Nephron progenitor cell (in vitro differentiated cells): ENCODE measurements at regions not wholly inside any gene's neighbourhood (a gene's known extent, or its start where the extent isn't known, plus 50 kb on each side); places are given as distances from the start of the nearest gene placed in this dataset.

Experiments used
- DNase-seq: peaks from one replicate; pipeline ENCODE4 v3.0.0; 2021
- H3K27ac Mint-ChIP-seq: 2 replicates; pipeline ENCODE4 v1.8.0; 2021; ENCODE audit warnings: mild to moderate bottlenecking, moderate library complexity, mixed read lengths
- H3K27me3 Mint-ChIP-seq: 2 replicates; pipeline ENCODE4 v1.8.0; 2021; ENCODE audit warnings: mild to moderate bottlenecking, low read depth, mixed read lengths; ENCODE audit not compliant: poor library complexity
- H3K36me3 Mint-ChIP-seq: 2 replicates; pipeline ENCODE4 v1.8.0; 2021; ENCODE audit warnings: low read depth, mixed read lengths
- H3K4me1 Mint-ChIP-seq: 2 replicates; pipeline ENCODE4 v1.8.0; 2021; ENCODE audit warnings: mixed read lengths
- H3K4me3 Mint-ChIP-seq: 2 replicates; pipeline ENCODE4 v1.8.0; 2021; ENCODE audit warnings: mild to moderate bottlenecking, moderate library complexity, mixed read lengths
- H3K9me3 Mint-ChIP-seq: 2 replicates; pipeline ENCODE4 v1.8.0; 2021; ENCODE audit warnings: mild to moderate bottlenecking, moderate library complexity, mixed read lengths
- CTCF ChIP-seq: fragments of 200-600 bp; sonication (generic); IDR thresholded peaks from 2 replicates; pipeline ENCODE4 v1.5.0; 2021; ENCODE audit warnings: antibody characterized with exemption

DNA sequence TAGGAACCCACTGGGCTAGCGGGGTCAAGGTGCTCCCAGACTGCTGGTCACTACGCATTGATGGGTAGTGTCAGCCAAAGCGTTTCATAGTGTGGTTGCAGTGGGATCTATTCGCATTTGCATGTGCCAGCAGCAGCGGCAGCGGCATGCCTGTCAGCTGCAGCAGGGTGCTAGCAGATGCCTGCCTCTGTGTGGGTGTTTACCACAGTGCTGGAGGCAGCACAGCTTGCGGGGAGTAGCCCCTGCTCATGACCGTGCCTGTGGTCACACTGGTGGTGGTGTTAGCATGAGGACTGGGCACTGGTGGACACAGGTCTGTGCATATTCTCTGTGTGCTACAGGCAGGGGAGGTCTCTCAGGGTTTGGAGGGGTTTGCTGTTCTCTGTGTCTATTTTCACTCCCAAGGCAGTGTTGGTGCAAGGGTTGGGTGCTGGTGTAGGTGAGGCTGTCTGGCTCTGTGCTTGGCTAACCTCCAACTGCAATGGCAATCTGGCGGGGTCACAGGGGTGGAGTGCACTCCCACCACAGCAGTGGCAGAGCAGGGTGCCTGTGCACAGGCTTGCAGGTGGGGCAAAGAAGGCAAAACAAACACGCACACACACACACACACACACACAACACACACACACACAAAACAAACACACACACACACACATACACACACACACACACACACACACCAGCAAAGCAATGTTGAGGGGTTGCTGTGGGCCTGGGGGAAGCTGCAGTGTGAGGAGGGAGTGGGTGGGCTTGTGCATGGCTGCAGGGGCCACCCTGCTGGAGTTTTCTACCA, 184.4 kb downstream of the GLUD2 start:
- no peaks in the 10 kb centered on the region for H3K36me3 Mint-ChIP-seq
- H3K27me3 Mint-ChIP-seq, result peaks cover 8% of the 10 kb centered on the region
- peaks cover 44% of the 10 kb centered on the region for H3K9me3 Mint-ChIP-seq
- H3K4me3 Mint-ChIP-seq, result no peak overlapping the region
- TF ChIP-seq CTCF, result no peak
- no peak overlapping the region for H3K27ac Mint-ChIP-seq
- no peak for DNase-seq
- no peaks in the 10 kb centered on the region for H3K4me1 Mint-ChIP-seq

- Mint-ChIP-seq H3K27ac (no peak overlapping the region), H3K9me3 (peaks cover 32% of the 10 kb centered on the region), H3K4me3 (no peak overlapping the region), H3K36me3 (no peaks in the 10 kb centered on the region), H3K27me3 (peaks cover 4% of the 10 kb centered on the region), H3K4me1 (no peaks in the 10 kb centered on the region)
- no peak for TF ChIP-seq CTCF
- no peak for DNase-seq
Measured at GRCh38 chrX:121236040-121236439, 188.6 kb downstream of the GLUD2 start.

DNA sequence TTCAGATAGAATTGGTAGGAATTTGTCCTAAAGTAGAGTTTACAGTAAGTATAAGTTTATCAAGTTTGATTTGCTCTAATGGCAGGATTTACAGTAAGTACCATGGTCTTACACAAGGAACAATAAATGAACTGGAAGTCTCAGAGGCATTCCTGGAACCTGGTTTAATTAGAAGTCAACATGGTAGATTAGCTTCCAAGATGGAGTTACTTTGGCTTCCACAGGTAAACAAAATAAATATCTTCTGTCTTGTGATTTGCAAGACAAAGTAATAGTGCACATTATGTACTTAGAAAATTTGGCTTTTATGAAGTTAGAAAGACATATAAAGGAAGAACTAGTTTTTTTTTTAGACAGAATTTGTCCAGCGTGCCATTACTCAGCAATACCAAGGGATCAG, 190.7 kb downstream of the GLUD2 start:
- no peak for DNase-seq
- peaks cover 36% of the 10 kb centered on the region for H3K9me3 Mint-ChIP-seq
- H3K36me3 Mint-ChIP-seq, result no peaks in the 10 kb centered on the region
- TF ChIP-seq CTCF, result no peak
- no peak overlapping the region for H3K4me3 Mint-ChIP-seq
- no peaks in the 10 kb centered on the region for H3K4me1 Mint-ChIP-seq
- no peaks in the 10 kb centered on the region for H3K27me3 Mint-ChIP-seq
- no peak overlapping the region for H3K27ac Mint-ChIP-seq

DNA sequence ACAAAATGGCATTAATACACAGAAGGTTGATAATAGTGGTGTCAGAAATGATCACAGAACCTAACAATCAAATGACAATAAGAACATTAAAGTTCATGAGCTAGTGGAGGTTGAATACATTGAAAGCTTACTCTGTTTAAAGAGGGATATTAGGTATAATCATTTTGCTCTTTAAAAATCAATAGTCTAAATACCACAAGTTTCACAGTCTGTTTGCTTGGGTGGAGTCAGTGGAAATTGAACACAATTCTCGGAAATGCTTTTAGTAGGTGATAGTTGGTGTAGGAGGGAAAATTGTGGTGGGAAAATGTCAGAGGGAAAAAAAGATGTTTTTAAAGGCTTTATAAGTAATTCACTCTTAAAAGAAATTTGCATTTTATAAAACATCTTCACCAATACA, 197.1 kb downstream of the GLUD2 start:
- Mint-ChIP-seq H3K27me3 (no peaks in the 10 kb centered on the region), H3K27ac (no peak overlapping the region), H3K4me1 (no peaks in the 10 kb centered on the region), H3K4me3 (no peak overlapping the region), H3K36me3 (peaks cover 6% of the 10 kb centered on the region), H3K9me3 (peaks cover 35% of the 10 kb centered on the region)
- DNase-seq, result no peak
- no peak for TF ChIP-seq CTCF

DNA sequence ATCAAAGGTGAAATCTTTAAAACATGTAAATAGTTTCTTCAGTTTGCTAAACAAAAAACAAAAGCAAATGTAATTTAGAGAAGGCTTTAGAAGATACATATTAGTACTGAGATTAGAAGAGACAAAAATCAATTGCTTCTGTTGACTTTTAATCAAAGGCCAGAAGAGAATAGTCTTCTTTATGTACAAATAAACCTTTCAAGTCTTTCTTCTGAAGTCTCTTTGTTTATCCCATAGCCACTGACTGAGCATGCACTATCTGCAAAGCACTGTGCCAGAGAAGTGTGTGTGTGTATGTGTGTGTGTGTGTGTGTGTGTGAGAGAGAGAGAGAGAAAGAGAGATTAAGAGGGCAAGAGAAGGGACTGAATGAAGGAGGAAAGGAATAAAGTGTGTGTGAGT, 198.4 kb downstream of the GLUD2 start:
- Mint-ChIP-seq H3K4me1 (no peaks in the 10 kb centered on the region), H3K4me3 (no peak overlapping the region), H3K9me3 (peaks cover 48% of the 10 kb centered on the region), H3K27me3 (no peaks in the 10 kb centered on the region), H3K27ac (no peak overlapping the region), H3K36me3 (peaks cover 7% of the 10 kb centered on the region)
- DNase-seq, result no peak
- no peak for TF ChIP-seq CTCF

DNA sequence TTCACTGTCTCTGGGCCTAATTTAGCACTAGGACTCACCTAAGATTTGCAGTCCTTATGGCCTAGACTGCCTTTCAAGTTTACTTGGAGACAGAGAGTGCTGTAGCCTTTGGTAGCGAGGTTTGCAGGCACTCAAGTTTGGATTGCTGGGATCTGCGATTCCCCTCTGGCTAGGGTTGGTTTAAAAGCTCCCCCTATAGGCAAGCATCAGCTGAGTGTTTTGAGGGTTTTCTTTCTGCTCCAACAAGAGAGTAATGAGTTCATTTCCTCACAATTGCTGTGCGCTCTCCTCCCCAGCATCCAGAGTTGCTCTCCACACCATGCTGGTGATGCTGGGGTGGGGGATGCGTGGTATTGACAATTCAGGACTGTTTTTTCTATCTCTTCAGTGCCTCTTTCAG, 206.9 kb downstream of the GLUD2 start:
- DNase-seq, result no peak
- no peak for TF ChIP-seq CTCF
- H3K9me3 Mint-ChIP-seq, result peaks cover 44% of the 10 kb centered on the region
- no peaks in the 10 kb centered on the region for H3K27me3 Mint-ChIP-seq
- peaks cover 4% of the 10 kb centered on the region for H3K36me3 Mint-ChIP-seq
- H3K27ac Mint-ChIP-seq, result no peak overlapping the region
- no peak overlapping the region for H3K4me3 Mint-ChIP-seq
- no peaks in the 10 kb centered on the region for H3K4me1 Mint-ChIP-seq
